HFFc6 (cell line): ENCODE measurements at regions not wholly inside any gene's neighbourhood (a gene's known extent, or its start where the extent isn't known, plus 50 kb on each side); places are given as distances from the start of the nearest gene placed in this dataset.

Source experiments
- DNase-seq: peaks from one replicate; pipeline ENCODE4 v3.0.0-alpha.2; 2018
- H3K27ac Mint-ChIP-seq: 2 replicates; pipeline ENCODE4 v1.8.0; 2020; ENCODE audit warnings: mild to moderate bottlenecking, mixed read lengths
- H3K27me3 Mint-ChIP-seq: 2 replicates; pipeline ENCODE4 v1.8.0; 2021; ENCODE audit warnings: mild to moderate bottlenecking, moderate library complexity, mixed read lengths; ENCODE audit not compliant: insufficient read depth
- H3K36me3 Mint-ChIP-seq: 2 replicates; pipeline ENCODE4 v1.8.0; 2021; ENCODE audit warnings: low read depth, mixed read lengths
- H3K4me1 Mint-ChIP-seq: 2 replicates; pipeline ENCODE4 v1.8.0; 2020; ENCODE audit warnings: low read depth, mixed read lengths
- H3K4me3 Mint-ChIP-seq: 2 replicates; pipeline ENCODE4 v1.8.0; 2020; ENCODE audit warnings: mild to moderate bottlenecking, moderate library complexity, mixed read lengths
- H3K9me3 Mint-ChIP-seq: 2 replicates; pipeline ENCODE4 v1.8.0; 2020; ENCODE audit warnings: mild to moderate bottlenecking, mixed read lengths
- CTCF ChIP-seq: fragments of 200-600 bp; sonication (generic); IDR thresholded peaks from 2 replicates; pipeline ENCODE4 v1.5.0; 2021; ENCODE audit warnings: antibody characterized with exemption, mild to moderate bottlenecking

- Mint-ChIP-seq H3K27ac (no peak overlapping the region), H3K27me3 (peaks cover 33% of the 10 kb centered on the region), H3K36me3 (peaks cover 5% of the 10 kb centered on the region), H3K4me3 (no peak overlapping the region), H3K9me3 (peaks cover 6% of the 10 kb centered on the region), H3K4me1 (no peaks in the 10 kb centered on the region)
- no peak for DNase-seq
- no peak for TF ChIP-seq CTCF
Measured at GRCh38 chr16:47854737-47855136, 301.1 kb downstream of the ABCC12 start.

GRCh38 chr16:47852991-47853390 lies 302.8 kb downstream of the ABCC12 start:
- no peak overlapping the region for H3K4me3 Mint-ChIP-seq
- peaks cover 6% of the 10 kb centered on the region for H3K9me3 Mint-ChIP-seq
- H3K27me3 Mint-ChIP-seq = peaks cover 21% of the 10 kb centered on the region
- peaks cover 4% of the 10 kb centered on the region for H3K4me1 Mint-ChIP-seq
- no peak for DNase-seq
- peaks cover 5% of the 10 kb centered on the region for H3K36me3 Mint-ChIP-seq
- TF ChIP-seq CTCF = no peak
- H3K27ac Mint-ChIP-seq = no peak overlapping the region

- no peak for TF ChIP-seq CTCF
- H3K27me3 Mint-ChIP-seq = peaks cover 18% of the 10 kb centered on the region
- H3K36me3 Mint-ChIP-seq = peaks cover 5% of the 10 kb centered on the region
- no peak overlapping the region for H3K27ac Mint-ChIP-seq
- peaks cover 12% of the 10 kb centered on the region for H3K4me1 Mint-ChIP-seq
- H3K9me3 Mint-ChIP-seq = peaks cover 6% of the 10 kb centered on the region
- no peak for DNase-seq
- H3K4me3 Mint-ChIP-seq = no peak overlapping the region
Measured at GRCh38 chr16:47851146-47851545, 304.6 kb downstream of the ABCC12 start.

GRCh38 chr16:47849736-47850135 lies 306.1 kb downstream of the ABCC12 start:
- H3K36me3 Mint-ChIP-seq = peaks cover 2% of the 10 kb centered on the region
- TF ChIP-seq CTCF = no peak
- H3K27ac Mint-ChIP-seq = no peak overlapping the region
- H3K27me3 Mint-ChIP-seq = peaks cover 20% of the 10 kb centered on the region
- no peak overlapping the region for H3K4me3 Mint-ChIP-seq
- H3K9me3 Mint-ChIP-seq = peaks cover 3% of the 10 kb centered on the region
- no peak for DNase-seq
- peaks cover 12% of the 10 kb centered on the region for H3K4me1 Mint-ChIP-seq

- Mint-ChIP-seq H3K9me3 (no peaks in the 10 kb centered on the region), H3K36me3 (no peaks in the 10 kb centered on the region), H3K27me3 (peaks cover 20% of the 10 kb centered on the region), H3K4me1 (peaks cover 12% of the 10 kb centered on the region), H3K27ac (no peak overlapping the region), H3K4me3 (no peak overlapping the region)
- peak; percentile 5 for DNase-seq
- no peak for TF ChIP-seq CTCF
Measured at GRCh38 chr16:47848421-47849109, 307.2 kb downstream of the ABCC12 start.
